ENCODE measurements at regions not wholly inside any gene's neighbourhood (a gene's known extent, or its start where the extent isn't known, plus 50 kb on each side); places are given as distances from the start of the nearest gene placed in this dataset.

DNA sequence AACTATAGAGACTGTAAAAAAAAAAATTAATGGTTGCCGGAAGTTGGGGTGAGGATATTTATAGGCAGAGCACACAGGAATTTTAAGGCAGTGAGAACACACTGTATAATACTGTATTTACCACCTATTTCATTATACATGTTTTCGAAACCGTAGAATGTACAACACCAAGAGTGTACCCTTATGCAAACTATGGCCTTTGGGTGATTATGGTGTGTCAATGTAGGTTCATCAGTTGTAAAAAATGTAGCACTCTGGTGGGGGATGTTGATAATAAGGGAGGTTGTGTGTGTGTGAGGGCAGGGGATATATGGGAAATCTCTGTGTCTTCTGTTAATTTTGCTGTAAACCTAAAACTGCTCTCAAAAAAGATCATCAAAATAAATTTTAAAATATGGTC lies 791.7 kb upstream of the CDH10 start:
- TF ChIP-seq RFX5 (IDR thresholded peaks at IDR 0.05) = no peak
- no peak for TF ChIP-seq TFCP2L1 (CRISPR knock-in tag; IDR thresholded peaks at IDR 0.05)
- TF ChIP-seq, protein P1, sequence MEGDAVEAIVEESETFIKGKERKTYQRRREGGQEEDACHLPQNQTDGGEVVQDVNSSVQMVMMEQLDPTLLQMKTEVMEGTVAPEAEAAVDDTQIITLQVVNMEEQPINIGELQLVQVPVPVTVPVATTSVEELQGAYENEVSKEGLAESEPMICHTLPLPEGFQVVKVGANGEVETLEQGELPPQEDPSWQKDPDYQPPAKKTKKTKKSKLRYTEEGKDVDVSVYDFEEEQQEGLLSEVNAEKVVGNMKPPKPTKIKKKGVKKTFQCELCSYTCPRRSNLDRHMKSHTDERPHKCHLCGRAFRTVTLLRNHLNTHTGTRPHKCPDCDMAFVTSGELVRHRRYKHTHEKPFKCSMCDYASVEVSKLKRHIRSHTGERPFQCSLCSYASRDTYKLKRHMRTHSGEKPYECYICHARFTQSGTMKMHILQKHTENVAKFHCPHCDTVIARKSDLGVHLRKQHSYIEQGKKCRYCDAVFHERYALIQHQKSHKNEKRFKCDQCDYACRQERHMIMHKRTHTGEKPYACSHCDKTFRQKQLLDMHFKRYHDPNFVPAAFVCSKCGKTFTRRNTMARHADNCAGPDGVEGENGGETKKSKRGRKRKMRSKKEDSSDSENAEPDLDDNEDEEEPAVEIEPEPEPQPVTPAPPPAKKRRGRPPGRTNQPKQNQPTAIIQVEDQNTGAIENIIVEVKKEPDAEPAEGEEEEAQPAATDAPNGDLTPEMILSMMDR (IDR thresholded peaks at IDR 0.05) = no peak
- TF ChIP-seq, protein P2, sequence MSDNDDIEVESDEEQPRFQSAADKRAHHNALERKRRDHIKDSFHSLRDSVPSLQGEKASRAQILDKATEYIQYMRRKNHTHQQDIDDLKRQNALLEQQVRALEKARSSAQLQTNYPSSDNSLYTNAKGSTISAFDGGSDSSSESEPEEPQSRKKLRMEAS (IDR thresholded peaks at IDR 0.05) = no peak
- TF ChIP-seq, protein P3, sequence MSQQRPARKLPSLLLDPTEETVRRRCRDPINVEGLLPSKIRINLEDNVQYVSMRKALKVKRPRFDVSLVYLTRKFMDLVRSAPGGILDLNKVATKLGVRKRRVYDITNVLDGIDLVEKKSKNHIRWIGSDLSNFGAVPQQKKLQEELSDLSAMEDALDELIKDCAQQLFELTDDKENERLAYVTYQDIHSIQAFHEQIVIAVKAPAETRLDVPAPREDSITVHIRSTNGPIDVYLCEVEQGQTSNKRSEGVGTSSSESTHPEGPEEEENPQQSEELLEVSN (IDR thresholded peaks at IDR 0.05; ENCODE audit: borderline replicate concordance, low read depth) = no peak
- TF ChIP-seq POLR2A (IDR thresholded peaks at IDR 0.05; ENCODE audit: low read length) = no peak
- TF ChIP-seq RCOR1 (IDR thresholded peaks at IDR 0.05; ENCODE audit: low read depth, low read length) = no peak
